Omental fat pad (tissue), 3 donors: ENCODE measurements at regions not wholly inside any gene's neighbourhood (a gene's known extent, or its start where the extent isn't known, plus 50 kb on each side); places are given as distances from the start of the nearest gene placed in this dataset.
"Not testable (repeated sequence)": the region's sequence is repeated elsewhere in the genome, so short reads cannot be mapped to it uniquely, and the experiment has no call there.

ENCODE experiments used
- ATAC-seq: fragments of 150-250 bp; one replicate; pipeline ENCODE4 v1.9.1; 2016; ENCODE audit warnings: mild to moderate bottlenecking, moderate library complexity; ENCODE audit not compliant: low FRiP score
- DNase-seq: peaks from one replicate; pipeline ENCODE4 v3.0.0-alpha.2; 2019; ENCODE audit warnings: low spot score
- TF ChIP-seq, protein P1 (sequence below), 3 donors: fragments of 450-650 bp; IDR thresholded peaks; one replicate each; pipeline ENCODE4 v1.5.1; 2016 to 2017; ENCODE audit warnings: antibody characterized with exemption in 3 of 3, mild to moderate bottlenecking in 3 of 3, moderate library complexity in 2 of 3

DNA sequence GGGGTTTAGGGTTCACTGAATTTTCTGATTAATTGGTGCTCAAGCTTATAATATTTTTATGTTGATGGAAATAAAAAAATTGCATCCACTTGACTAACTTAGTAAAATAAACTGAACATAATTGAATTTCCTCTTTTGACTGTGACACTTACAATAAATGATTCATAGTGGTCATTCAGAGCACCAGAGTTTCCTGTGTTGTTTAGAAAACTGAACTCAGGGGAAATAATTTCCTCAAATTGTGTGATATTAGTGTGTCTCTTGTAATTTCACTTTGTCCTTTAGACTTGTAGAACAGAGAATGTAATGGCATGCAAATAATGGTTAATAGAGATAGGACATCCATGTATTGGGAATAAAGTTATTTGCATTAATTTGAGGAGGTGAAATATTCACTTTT lies 319.7 kb upstream of the MAN1A1 start:
- DNase-seq = no peak
- ATAC-seq = no peak
- TF ChIP-seq, protein P1, sequence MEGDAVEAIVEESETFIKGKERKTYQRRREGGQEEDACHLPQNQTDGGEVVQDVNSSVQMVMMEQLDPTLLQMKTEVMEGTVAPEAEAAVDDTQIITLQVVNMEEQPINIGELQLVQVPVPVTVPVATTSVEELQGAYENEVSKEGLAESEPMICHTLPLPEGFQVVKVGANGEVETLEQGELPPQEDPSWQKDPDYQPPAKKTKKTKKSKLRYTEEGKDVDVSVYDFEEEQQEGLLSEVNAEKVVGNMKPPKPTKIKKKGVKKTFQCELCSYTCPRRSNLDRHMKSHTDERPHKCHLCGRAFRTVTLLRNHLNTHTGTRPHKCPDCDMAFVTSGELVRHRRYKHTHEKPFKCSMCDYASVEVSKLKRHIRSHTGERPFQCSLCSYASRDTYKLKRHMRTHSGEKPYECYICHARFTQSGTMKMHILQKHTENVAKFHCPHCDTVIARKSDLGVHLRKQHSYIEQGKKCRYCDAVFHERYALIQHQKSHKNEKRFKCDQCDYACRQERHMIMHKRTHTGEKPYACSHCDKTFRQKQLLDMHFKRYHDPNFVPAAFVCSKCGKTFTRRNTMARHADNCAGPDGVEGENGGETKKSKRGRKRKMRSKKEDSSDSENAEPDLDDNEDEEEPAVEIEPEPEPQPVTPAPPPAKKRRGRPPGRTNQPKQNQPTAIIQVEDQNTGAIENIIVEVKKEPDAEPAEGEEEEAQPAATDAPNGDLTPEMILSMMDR (IDR thresholded peaks at IDR 0.05) = no peak

DNA sequence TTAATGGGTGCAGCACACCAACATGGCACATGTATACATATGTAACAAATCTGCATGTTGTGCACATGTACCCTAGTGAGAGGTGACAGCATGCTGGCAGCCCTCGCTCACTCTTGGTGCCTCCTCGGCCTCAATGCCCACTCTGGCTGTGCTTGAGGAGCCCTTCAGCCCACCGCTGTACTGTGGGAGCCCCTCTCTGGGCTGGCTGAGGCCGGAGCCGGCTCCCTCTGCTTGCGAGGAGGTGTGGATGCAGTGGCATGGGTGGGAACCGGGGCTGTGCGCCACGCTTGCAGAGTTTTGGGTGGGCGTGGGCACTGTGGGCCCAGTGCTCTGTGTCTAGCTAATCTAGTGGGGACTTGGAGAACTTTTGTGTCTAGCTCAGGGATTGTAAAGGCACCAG lies 315.9 kb upstream of the MAN1A1 start:
- not testable (repeated sequence) for DNase-seq, ATAC-seq

GRCh38 chr6:119661628-119662027 lies 312.1 kb upstream of the MAN1A1 start:
- TF ChIP-seq, protein P1 (IDR thresholded peaks at IDR 0.05) = no peak
- DNase-seq (no peak), ATAC-seq (no peak)

- TF ChIP-seq, protein P1 (IDR thresholded peaks at IDR 0.05) = no peak
- ATAC-seq (no peak), DNase-seq (no peak)
Measured at GRCh38 chr6:119661078-119661477, 311.5 kb upstream of the MAN1A1 start.

DNA sequence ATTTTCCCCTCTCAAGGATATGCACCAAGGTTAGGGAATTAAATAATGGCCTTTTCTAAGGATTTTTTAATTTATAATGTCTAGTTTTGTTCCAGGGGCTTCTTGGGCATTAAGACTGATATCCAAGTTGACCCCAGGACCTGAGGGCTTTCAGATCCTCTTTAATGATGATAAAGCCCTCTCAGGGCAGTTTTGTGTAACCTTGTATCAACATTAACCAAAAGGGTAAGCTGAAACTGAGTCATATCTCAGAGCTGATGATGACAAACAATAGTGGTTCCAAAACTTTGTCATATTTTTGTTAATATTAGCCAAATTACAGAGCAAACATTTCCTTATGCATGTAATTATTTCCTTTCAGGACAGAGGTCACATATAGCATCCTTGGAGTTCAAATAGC lies 309.4 kb upstream of the MAN1A1 start:
- TF ChIP-seq, protein P1 (IDR thresholded peaks at IDR 0.05) = no peak
- ATAC-seq = no peak
- DNase-seq = no peak

- DNase-seq (no peak), ATAC-seq (no peak)
- TF ChIP-seq, protein P1 (IDR thresholded peaks at IDR 0.05) = no peak
Measured at GRCh38 chr6:119655124-119655523, 305.6 kb upstream of the MAN1A1 start.

DNA sequence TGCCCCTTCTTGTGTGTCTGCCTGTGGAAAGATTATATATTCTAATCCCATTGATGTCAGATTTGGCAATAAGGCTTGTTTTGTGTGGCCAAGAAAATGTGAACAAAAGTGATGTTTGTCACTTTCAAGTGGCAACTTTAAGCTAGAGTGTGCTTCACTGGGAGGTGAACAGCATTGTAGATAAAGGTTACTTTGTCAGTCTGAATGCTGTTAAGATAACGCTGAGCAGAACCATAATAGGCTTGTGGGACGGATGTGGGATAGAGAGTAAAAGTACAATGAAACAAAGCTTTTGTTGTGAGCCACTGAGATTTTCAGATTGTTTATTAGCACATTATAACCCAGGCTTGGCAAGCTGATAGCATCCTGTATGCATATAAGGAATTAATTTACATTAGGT lies 303.8 kb upstream of the MAN1A1 start:
- TF ChIP-seq, protein P1 (IDR thresholded peaks at IDR 0.05) = no peak
- DNase-seq (no peak), ATAC-seq (no peak)

DNA sequence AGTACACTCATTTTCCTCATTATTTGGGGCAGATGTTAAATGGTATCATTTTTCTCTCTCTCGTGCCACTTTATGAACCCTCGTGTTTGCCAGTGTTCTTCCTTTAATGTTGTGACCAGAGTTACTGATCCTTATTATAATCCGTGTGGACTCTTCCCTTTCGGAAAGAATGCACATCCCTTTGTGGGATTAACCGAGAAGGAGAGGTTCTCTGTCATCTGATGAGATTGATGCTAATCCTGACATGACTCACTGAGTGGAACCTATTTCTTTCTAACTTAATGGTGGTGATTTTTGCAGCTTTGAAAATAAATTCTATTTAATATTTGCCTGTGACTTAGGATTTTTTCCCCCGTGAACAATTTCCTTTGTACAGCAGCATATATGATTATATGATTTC lies 300.0 kb upstream of the MAN1A1 start:
- TF ChIP-seq, protein P1 (IDR thresholded peaks at IDR 0.05) = no peak
- DNase-seq (no peak), ATAC-seq (no peak)
